SH-SY5Y (cell line): ENCODE measurements at regions not wholly inside any gene's neighbourhood (a gene's known extent, or its start where the extent isn't known, plus 50 kb on each side); places are given as distances from the start of the nearest gene placed in this dataset.

Source experiments
- GATA2 ChIP-seq: IDR thresholded peaks from 2 replicates; pipeline ENCODE4 v1.6.1; 2011; ENCODE audit warnings: mild to moderate bottlenecking, low read depth, low read length
- GATA3 ChIP-seq: IDR thresholded peaks from 2 replicates; pipeline ENCODE4 v1.6.1; 2011; ENCODE audit warnings: low read depth, mild to moderate bottlenecking, low read length, moderate library complexity

GRCh38 chr15:35929740-35930444, 383.9 kb upstream of the DPH6 start:
- TF ChIP-seq GATA3 (no peak), GATA2 (no peak)
